ENCODE measurements at regions not wholly inside any gene's neighbourhood (a gene's known extent, or its start where the extent isn't known, plus 50 kb on each side); places are given as distances from the start of the nearest gene placed in this dataset.

DNA sequence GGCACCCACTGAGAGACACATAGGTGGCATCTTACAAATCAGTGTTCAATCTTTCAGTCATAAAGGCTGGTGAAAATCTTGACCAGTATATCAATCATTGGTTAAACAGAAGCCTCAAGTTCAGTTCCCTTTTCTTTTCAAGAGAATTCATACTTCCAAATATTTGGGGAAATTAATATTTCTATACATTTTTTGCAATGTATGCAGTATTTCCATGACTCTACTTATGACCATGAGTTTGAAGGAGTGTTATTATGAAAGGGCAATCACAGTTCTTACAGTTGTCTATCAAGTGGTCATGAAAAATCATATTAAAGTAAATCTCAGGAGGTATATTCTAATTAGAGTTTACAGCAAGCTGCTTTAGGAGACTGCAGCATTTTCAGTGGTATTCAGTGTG, 724.0 kb downstream of the ANKRD7 start:
- Histone ChIP-seq H3K4me3 (ENCODE audit: low read depth in 1 of 3, low read length in 3 of 3) (no peak overlapping the region), H3K4me1 (ENCODE audit: control insufficient read depth in 4 of 4, insufficient read depth in 4 of 4, low read length in 3 of 4) (no peaks in the 10 kb centered on the region), H3K9me3 (ENCODE audit: control insufficient read depth in 4 of 4, low read length in 3 of 4) (no peaks in the 10 kb centered on the region), H3K27me3 (ENCODE audit: control insufficient read depth in 4 of 4, insufficient read depth in 4 of 4, low read length in 3 of 4) (no peaks in the 10 kb centered on the region), H3K9ac (ENCODE audit: low read depth in 1 of 2, low read length in 2 of 2) (no peak overlapping the region), H3K27ac (ENCODE audit: low read depth in 1 of 2, low read length in 2 of 2) (no peak overlapping the region), H3K36me3 (ENCODE audit: control insufficient read depth in 4 of 4, insufficient read depth in 3 of 4, low read depth in 1 of 4, low read length in 3 of 4) (no peaks in the 10 kb centered on the region)
- TF ChIP-seq, protein P1, sequence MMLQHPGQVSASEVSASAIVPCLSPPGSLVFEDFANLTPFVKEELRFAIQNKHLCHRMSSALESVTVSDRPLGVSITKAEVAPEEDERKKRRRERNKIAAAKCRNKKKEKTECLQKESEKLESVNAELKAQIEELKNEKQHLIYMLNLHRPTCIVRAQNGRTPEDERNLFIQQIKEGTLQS (IDR thresholded peaks at IDR 0.05), result no peak
- TF ChIP-seq FOXA1 (IDR thresholded peaks at IDR 0.05) (no peak), HNF4G (IDR thresholded peaks at IDR 0.05) (no peak), JUND (IDR thresholded peaks at IDR 0.05) (no peak), EGR1 (IDR thresholded peaks at IDR 0.05; ENCODE audit: low read depth in 2 of 2) (no peak), YY1 (IDR thresholded peaks at IDR 0.05) (no peak), RXRA (IDR thresholded peaks at IDR 0.05) (no peak), TAF1 (conservative IDR thresholded peaks at IDR 0.05) (no peak), RAD21 (IDR thresholded peaks at IDR 0.05) (no peak), FOXA2 (IDR thresholded peaks at IDR 0.05) (no peak)
- TF ChIP-seq, protein P2, sequence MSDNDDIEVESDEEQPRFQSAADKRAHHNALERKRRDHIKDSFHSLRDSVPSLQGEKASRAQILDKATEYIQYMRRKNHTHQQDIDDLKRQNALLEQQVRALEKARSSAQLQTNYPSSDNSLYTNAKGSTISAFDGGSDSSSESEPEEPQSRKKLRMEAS (IDR thresholded peaks at IDR 0.05), result no peak
- TF ChIP-seq, protein P3, sequence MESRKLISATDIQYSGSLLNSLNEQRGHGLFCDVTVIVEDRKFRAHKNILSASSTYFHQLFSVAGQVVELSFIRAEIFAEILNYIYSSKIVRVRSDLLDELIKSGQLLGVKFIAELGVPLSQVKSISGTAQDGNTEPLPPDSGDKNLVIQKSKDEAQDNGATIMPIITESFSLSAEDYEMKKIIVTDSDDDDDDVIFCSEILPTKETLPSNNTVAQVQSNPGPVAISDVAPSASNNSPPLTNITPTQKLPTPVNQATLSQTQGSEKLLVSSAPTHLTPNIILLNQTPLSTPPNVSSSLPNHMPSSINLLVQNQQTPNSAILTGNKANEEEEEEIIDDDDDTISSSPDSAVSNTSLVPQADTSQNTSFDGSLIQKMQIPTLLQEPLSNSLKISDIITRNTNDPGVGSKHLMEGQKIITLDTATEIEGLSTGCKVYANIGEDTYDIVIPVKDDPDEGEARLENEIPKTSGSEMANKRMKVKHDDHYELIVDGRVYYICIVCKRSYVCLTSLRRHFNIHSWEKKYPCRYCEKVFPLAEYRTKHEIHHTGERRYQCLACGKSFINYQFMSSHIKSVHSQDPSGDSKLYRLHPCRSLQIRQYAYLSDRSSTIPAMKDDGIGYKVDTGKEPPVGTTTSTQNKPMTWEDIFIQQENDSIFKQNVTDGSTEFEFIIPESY (IDR thresholded peaks at IDR 0.05), result no peak
- TF ChIP-seq, protein P4, sequence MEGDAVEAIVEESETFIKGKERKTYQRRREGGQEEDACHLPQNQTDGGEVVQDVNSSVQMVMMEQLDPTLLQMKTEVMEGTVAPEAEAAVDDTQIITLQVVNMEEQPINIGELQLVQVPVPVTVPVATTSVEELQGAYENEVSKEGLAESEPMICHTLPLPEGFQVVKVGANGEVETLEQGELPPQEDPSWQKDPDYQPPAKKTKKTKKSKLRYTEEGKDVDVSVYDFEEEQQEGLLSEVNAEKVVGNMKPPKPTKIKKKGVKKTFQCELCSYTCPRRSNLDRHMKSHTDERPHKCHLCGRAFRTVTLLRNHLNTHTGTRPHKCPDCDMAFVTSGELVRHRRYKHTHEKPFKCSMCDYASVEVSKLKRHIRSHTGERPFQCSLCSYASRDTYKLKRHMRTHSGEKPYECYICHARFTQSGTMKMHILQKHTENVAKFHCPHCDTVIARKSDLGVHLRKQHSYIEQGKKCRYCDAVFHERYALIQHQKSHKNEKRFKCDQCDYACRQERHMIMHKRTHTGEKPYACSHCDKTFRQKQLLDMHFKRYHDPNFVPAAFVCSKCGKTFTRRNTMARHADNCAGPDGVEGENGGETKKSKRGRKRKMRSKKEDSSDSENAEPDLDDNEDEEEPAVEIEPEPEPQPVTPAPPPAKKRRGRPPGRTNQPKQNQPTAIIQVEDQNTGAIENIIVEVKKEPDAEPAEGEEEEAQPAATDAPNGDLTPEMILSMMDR (IDR thresholded peaks at IDR 0.05; ENCODE audit: low read depth, low read length, missing input control), result no peak
- DNase-seq (ENCODE audit: low spot score), result no peak

DNA sequence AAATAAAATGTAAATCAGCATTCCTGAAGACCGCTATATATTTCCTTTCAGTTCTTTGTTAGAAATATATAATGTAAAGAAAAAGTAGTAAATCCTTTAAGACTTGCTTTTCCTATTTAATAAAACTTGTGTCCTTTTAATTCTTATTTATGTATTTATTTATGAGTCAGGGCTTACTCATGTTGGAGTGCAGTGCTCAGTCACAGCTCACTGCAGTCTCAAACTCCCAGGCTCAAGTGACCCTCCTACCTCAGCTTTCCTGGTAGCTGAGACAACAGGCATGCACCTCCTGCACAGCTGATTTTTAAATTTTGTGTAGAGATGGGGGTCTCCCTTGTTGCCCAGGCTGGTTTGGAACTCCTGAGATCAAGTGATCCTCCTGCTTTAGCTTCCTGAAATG, 724.5 kb downstream of the ANKRD7 start:
- no peak for DNase-seq (ENCODE audit: low spot score)
- Histone ChIP-seq H3K9ac (ENCODE audit: low read depth in 1 of 2, low read length in 2 of 2) (no peak overlapping the region), H3K27ac (ENCODE audit: low read depth in 1 of 2, low read length in 2 of 2) (no peak overlapping the region), H3K36me3 (ENCODE audit: control insufficient read depth in 4 of 4, insufficient read depth in 3 of 4, low read depth in 1 of 4, low read length in 3 of 4) (no peaks in the 10 kb centered on the region), H3K9me3 (ENCODE audit: control insufficient read depth in 4 of 4, low read length in 3 of 4) (no peaks in the 10 kb centered on the region), H3K27me3 (ENCODE audit: control insufficient read depth in 4 of 4, insufficient read depth in 4 of 4, low read length in 3 of 4) (no peaks in the 10 kb centered on the region), H3K4me1 (ENCODE audit: control insufficient read depth in 4 of 4, insufficient read depth in 4 of 4, low read length in 3 of 4) (no peaks in the 10 kb centered on the region), H3K4me3 (ENCODE audit: low read depth in 1 of 3, low read length in 3 of 3) (no peak overlapping the region)
- TF ChIP-seq SP1 (IDR thresholded peaks at IDR 0.05), result no peak
- TF ChIP-seq GABPA (IDR thresholded peaks at IDR 0.05 in 1 of 2, conservative IDR thresholded peaks at IDR 0.05 in 1 of 2), result no peak
- TF ChIP-seq, protein P2 (IDR thresholded peaks at IDR 0.05), result no peak
- TF ChIP-seq, protein P4 (IDR thresholded peaks at IDR 0.05; ENCODE audit: low read depth, low read length, missing input control), result no peak
- TF ChIP-seq RAD21 (IDR thresholded peaks at IDR 0.05), result no peak
- no peak for TF ChIP-seq NR2F2 (IDR thresholded peaks at IDR 0.05)
- TF ChIP-seq, protein P5, sequence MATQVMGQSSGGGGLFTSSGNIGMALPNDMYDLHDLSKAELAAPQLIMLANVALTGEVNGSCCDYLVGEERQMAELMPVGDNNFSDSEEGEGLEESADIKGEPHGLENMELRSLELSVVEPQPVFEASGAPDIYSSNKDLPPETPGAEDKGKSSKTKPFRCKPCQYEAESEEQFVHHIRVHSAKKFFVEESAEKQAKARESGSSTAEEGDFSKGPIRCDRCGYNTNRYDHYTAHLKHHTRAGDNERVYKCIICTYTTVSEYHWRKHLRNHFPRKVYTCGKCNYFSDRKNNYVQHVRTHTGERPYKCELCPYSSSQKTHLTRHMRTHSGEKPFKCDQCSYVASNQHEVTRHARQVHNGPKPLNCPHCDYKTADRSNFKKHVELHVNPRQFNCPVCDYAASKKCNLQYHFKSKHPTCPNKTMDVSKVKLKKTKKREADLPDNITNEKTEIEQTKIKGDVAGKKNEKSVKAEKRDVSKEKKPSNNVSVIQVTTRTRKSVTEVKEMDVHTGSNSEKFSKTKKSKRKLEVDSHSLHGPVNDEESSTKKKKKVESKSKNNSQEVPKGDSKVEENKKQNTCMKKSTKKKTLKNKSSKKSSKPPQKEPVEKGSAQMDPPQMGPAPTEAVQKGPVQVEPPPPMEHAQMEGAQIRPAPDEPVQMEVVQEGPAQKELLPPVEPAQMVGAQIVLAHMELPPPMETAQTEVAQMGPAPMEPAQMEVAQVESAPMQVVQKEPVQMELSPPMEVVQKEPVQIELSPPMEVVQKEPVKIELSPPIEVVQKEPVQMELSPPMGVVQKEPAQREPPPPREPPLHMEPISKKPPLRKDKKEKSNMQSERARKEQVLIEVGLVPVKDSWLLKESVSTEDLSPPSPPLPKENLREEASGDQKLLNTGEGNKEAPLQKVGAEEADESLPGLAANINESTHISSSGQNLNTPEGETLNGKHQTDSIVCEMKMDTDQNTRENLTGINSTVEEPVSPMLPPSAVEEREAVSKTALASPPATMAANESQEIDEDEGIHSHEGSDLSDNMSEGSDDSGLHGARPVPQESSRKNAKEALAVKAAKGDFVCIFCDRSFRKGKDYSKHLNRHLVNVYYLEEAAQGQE (IDR thresholded peaks at IDR 0.05), result no peak
- no peak for TF ChIP-seq HNF4A (conservative IDR thresholded peaks at IDR 0.05)
- no peak for TF ChIP-seq YY1 (IDR thresholded peaks at IDR 0.05)
- no peak for TF ChIP-seq JUND (IDR thresholded peaks at IDR 0.05)
- no peak for TF ChIP-seq FOXA1 (IDR thresholded peaks at IDR 0.05)
- no peak for TF ChIP-seq EGR1 (IDR thresholded peaks at IDR 0.05; ENCODE audit: low read depth in 2 of 2)
- no peak for TF ChIP-seq RXRA (IDR thresholded peaks at IDR 0.05)
- TF ChIP-seq, protein P3 (IDR thresholded peaks at IDR 0.05), result no peak
- TF ChIP-seq TAF1 (conservative IDR thresholded peaks at IDR 0.05), result no peak
- no peak for TF ChIP-seq HNF4G (IDR thresholded peaks at IDR 0.05)
- TF ChIP-seq, protein P1 (IDR thresholded peaks at IDR 0.05), result no peak
- TF ChIP-seq FOXA2 (IDR thresholded peaks at IDR 0.05), result no peak
- 86% methylated on average over 1 of the region's 1 CpG for WGBS

Data from liver (tissue), 8 donors.